IPS-18a (cell line): ENCODE measurements at regions not wholly inside any gene's neighbourhood (a gene's known extent, or its start where the extent isn't known, plus 50 kb on each side); places are given as distances from the start of the nearest gene placed in this dataset.

Source experiments
- H3K27ac ChIP-seq: one replicate; pipeline ENCODE4 v1.5.1; 2013; ENCODE audit warnings: low read length
- H3K27me3 ChIP-seq: one replicate; pipeline ENCODE4 v1.6.1; 2013; ENCODE audit warnings: mild to moderate bottlenecking, low read length; ENCODE audit not compliant: control insufficient read depth, insufficient read depth
- H3K36me3 ChIP-seq: one replicate; pipeline ENCODE4 v1.6.1; 2013; ENCODE audit warnings: low read depth, low read length; ENCODE audit not compliant: control insufficient read depth
- H3K4me1 ChIP-seq: one replicate; pipeline ENCODE4 v1.6.1; 2013; ENCODE audit warnings: low read depth, low read length; ENCODE audit not compliant: control insufficient read depth
- H3K4me3 ChIP-seq: one replicate; pipeline ENCODE4 v1.5.1; 2013; ENCODE audit warnings: low read length
- H3K9ac ChIP-seq: one replicate; pipeline ENCODE4 v1.6.1; 2013; ENCODE audit warnings: mild to moderate bottlenecking, low read length, moderate library complexity
- H3K9me3 ChIP-seq: one replicate; pipeline ENCODE4 v1.6.1; 2013; ENCODE audit warnings: low read depth, low read length; ENCODE audit not compliant: control insufficient read depth

DNA sequence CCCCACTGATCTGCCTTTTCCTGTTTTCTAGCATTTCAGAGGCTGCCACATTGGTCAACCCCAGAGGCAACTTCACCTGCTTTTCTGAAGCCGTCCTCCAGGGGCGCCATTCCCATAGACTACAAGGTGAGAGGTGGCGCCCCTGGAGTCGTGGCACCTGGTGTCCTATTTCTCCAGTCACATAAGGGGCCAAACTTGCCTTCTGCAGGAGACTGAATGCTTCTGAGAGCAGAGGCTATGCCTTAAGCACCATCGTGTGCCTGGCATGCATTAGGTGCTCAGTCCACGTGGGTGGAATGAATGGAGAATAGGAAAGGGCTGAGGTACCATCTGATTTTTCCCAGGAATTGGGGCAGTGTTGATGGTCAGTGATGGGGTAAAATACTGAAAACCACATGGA is 164.8 kb downstream of the HAPSTR1 start:
- Histone ChIP-seq H3K4me1 (no peaks in the 10 kb centered on the region), H3K27ac (no peak overlapping the region), H3K9me3 (no peaks in the 10 kb centered on the region), H3K36me3 (no peaks in the 10 kb centered on the region), H3K4me3 (no peak overlapping the region), H3K27me3 (no peaks in the 10 kb centered on the region), H3K9ac (no peak overlapping the region)

GRCh38 chr16:9257843-9258242 is 166.4 kb downstream of the HAPSTR1 start:
- H3K27ac ChIP-seq = no peak overlapping the region
- H3K36me3 ChIP-seq = no peaks in the 10 kb centered on the region
- H3K27me3 ChIP-seq = no peaks in the 10 kb centered on the region
- no peak overlapping the region for H3K9ac ChIP-seq
- no peak overlapping the region for H3K4me3 ChIP-seq
- no peaks in the 10 kb centered on the region for H3K9me3 ChIP-seq
- no peaks in the 10 kb centered on the region for H3K4me1 ChIP-seq

GRCh38 chr16:9258423-9259051 is 167.1 kb downstream of the HAPSTR1 start:
- no peaks in the 10 kb centered on the region for H3K36me3 ChIP-seq
- H3K9ac ChIP-seq = no peak overlapping the region
- no peaks in the 10 kb centered on the region for H3K9me3 ChIP-seq
- no peaks in the 10 kb centered on the region for H3K27me3 ChIP-seq
- no peak overlapping the region for H3K27ac ChIP-seq
- no peak overlapping the region for H3K4me3 ChIP-seq
- no peaks in the 10 kb centered on the region for H3K4me1 ChIP-seq

DNA sequence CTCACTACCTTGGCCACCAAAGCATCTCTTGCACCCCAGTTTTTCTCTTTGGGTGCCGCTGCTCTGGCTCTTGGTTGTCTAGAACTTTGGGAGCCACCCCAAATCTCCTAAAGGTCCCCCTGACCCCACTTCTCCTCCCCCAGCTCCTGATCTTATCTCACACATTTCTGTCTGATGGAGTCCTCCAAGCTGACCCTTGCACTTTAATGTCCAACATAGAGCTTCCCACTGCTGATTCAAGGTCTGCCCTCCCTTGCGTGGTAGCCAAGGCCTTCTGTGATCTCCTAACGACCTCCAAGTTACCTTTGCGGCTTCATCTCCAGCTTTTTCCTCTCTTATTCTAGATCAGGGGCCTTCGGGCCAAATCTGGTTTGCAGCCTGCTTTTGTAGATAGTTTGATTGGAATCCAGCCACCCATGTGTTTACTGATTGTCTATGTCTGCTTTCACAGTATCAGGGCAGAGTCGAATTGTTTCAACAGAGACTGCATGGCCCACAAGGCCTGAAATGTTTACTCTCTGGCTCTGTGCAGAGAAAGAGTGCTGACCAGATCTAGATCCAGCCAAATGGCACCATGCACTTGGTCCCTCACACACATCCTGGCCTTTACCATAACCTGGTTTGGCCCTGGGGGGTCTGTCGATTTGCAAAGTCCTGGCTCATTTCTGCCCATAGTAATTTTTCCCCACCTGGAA is 168.6 kb downstream of the HAPSTR1 start:
- H3K4me3 ChIP-seq = no peak overlapping the region
- H3K9me3 ChIP-seq = no peaks in the 10 kb centered on the region
- no peak overlapping the region for H3K27ac ChIP-seq
- no peaks in the 10 kb centered on the region for H3K4me1 ChIP-seq
- no peaks in the 10 kb centered on the region for H3K27me3 ChIP-seq
- no peaks in the 10 kb centered on the region for H3K36me3 ChIP-seq
- H3K9ac ChIP-seq = no peak overlapping the region

DNA sequence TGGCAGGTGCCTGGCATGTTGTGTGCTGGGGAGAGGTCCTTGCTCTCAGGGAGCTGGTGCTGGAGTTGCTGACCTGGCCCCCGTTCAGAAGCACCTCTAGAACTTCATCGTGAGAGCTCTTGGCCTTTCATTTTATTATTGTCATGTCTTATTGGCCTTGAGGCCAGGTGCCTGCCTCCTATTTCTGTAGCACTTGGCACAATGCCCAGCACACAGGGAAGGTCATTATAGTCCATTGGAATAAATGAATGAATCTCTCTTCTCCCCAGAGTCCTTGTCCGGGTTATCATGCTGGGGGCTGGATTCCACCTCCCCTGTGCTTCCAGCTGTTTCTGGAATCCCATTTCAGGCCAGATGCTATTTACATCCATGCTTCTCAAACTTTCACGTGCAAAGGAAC is 169.2 kb downstream of the HAPSTR1 start:
- H3K27me3 ChIP-seq = no peaks in the 10 kb centered on the region
- H3K9me3 ChIP-seq = no peaks in the 10 kb centered on the region
- no peak overlapping the region for H3K9ac ChIP-seq

GRCh38 chr16:9261376-9261775 is 169.9 kb downstream of the HAPSTR1 start:
- no peaks in the 10 kb centered on the region for H3K9me3 ChIP-seq
- H3K9ac ChIP-seq = no peak overlapping the region
- no peak overlapping the region for H3K27ac ChIP-seq
- H3K4me1 ChIP-seq = no peaks in the 10 kb centered on the region
- H3K27me3 ChIP-seq = no peaks in the 10 kb centered on the region
- no peaks in the 10 kb centered on the region for H3K36me3 ChIP-seq
- H3K4me3 ChIP-seq = no peak overlapping the region

More for the DNA sequence above, 169.2 kb downstream of the HAPSTR1 start:
- no peak overlapping the region for H3K4me3 ChIP-seq
- H3K36me3 ChIP-seq = no peaks in the 10 kb centered on the region
- no peaks in the 10 kb centered on the region for H3K4me1 ChIP-seq
- no peak overlapping the region for H3K27ac ChIP-seq

DNA sequence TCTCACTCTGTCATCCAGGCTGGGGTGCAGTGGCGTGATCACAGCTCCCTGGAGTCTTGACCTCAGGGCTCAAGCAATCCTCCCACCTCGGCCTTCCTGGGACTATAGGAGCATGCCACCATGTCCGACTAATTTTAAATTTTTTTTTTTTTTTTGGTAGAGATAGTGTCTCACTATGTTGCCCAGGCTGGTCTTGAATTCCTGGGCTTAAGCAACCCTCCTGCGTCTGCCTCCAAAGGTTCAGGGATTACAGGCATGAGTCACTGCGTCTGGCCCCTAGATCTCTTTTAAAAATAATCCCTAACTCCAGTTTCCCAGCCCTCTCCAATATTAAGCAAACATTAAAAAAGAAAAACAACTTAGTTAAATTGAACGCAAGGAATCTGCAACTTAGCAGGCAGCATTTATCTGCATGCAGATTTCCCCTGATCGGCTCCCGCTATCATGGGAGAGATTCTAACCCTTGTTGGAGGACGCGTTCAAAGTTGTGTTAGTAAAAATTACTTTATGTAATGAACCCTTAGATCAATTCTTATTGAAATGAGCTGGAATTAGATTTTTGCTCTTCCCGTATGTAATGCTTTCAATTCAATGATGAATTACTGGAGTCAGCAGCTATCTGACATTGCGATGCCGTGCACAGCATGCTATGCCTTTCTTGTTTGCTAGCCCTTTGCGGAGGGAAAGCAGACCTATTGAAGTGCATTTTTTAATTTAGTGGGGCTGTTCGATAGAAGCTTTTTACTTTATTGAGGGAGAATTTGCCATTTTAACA is 171.7 kb downstream of the HAPSTR1 start:
- H3K36me3 ChIP-seq = no peaks in the 10 kb centered on the region
- H3K9me3 ChIP-seq = no peaks in the 10 kb centered on the region
- H3K4me3 ChIP-seq = no peak overlapping the region
- no peak overlapping the region for H3K27ac ChIP-seq
- no peaks in the 10 kb centered on the region for H3K4me1 ChIP-seq
- no peaks in the 10 kb centered on the region for H3K27me3 ChIP-seq
- no peak overlapping the region for H3K9ac ChIP-seq

- Histone ChIP-seq H3K4me1 (no peaks in the 10 kb centered on the region), H3K27me3 (no peaks in the 10 kb centered on the region), H3K9me3 (no peaks in the 10 kb centered on the region), H3K4me3 (no peak overlapping the region), H3K9ac (no peak overlapping the region), H3K27ac (no peak overlapping the region), H3K36me3 (no peaks in the 10 kb centered on the region)
Observed at GRCh38 chr16:9264067-9264466, 172.6 kb downstream of the HAPSTR1 start.

DNA sequence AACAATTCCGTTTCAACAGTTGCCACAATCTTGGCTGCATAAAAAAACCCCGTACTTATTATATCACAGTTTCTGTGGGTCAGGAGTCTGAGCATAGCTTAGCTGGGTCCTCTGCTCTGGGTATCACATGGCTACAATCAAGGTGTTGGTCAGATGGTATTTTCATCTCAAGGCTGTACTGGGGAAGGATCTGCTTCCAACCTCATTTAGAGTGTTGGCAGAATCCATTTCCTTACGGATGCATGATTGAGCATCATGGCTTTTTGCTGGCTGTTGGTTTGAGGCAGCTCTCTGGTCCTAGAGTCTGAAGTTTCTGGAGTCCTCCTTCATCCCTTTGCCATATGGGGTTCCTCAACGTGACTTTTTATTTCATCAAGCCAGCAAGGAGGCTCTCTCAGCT is 177.0 kb downstream of the HAPSTR1 start:
- no peaks in the 10 kb centered on the region for H3K27me3 ChIP-seq
- H3K36me3 ChIP-seq = no peaks in the 10 kb centered on the region

DNA sequence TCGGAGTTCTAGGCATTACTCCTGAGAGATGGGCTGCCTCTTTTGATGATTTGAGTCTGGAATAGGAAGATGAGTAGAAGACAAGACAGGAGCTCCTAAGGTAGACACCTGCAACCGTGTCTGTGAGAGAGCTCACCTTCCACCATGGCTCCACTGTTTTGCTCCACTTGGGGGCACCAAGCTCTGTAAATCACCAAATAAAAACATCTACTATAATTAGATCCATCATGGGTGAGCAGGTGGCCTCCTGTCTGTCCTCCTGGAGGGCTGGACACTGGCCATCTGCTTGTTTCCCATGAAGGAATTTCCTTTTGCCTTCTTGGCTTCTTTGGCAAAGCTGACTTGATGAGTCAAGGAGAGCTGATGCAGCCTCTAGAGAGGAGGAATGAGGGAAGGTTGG is 179.0 kb downstream of the HAPSTR1 start:
- H3K4me1 ChIP-seq = peaks cover 2% of the 10 kb centered on the region
- no peak overlapping the region for H3K4me3 ChIP-seq
- no peaks in the 10 kb centered on the region for H3K9me3 ChIP-seq
- no peaks in the 10 kb centered on the region for H3K36me3 ChIP-seq
- H3K9ac ChIP-seq = no peak overlapping the region
- H3K27ac ChIP-seq = no peak overlapping the region
- no peaks in the 10 kb centered on the region for H3K27me3 ChIP-seq

More for the DNA sequence above, 177.0 kb downstream of the HAPSTR1 start:
- Histone ChIP-seq H3K9ac (no peak overlapping the region), H3K4me1 (no peaks in the 10 kb centered on the region), H3K9me3 (no peaks in the 10 kb centered on the region), H3K4me3 (no peak overlapping the region), H3K27ac (no peak overlapping the region)

DNA sequence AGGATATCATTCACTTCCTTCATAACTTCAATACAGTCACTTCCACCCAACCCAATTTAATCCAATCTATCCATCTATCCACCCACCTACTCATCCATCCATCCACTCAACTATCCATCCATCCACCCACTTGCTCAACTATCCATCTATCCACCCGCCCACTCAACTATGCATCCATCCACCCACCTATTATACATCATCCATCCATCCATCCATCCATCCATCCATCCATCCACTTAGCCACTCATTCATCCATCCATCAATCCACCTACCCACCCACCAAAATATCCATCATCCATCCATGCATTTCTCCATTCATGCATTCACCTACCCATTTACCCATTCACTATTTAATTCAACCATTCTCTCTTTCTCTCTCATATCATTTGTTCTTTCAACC is 179.5 kb downstream of the HAPSTR1 start:
- Histone ChIP-seq H3K27ac (no peak overlapping the region), H3K4me1 (peaks cover 2% of the 10 kb centered on the region), H3K9ac (no peak overlapping the region), H3K27me3 (no peaks in the 10 kb centered on the region), H3K9me3 (no peaks in the 10 kb centered on the region), H3K36me3 (no peaks in the 10 kb centered on the region), H3K4me3 (no peak overlapping the region)
